SK-N-SH (cell line): ENCODE measurements at regions not wholly inside any gene's neighbourhood (a gene's known extent, or its start where the extent isn't known, plus 50 kb on each side); places are given as distances from the start of the nearest gene placed in this dataset.
"Not testable (repeated sequence)": the region's sequence is repeated elsewhere in the genome, so short reads cannot be mapped to it uniquely, and the experiment has no call there.

Experiments used
- CHD2 ChIP-seq: fragments of 150-350 bp; IDR thresholded peaks from 2 replicates; pipeline ENCODE4 v1.6.1; 2018; ENCODE audit warnings: low read length; ENCODE audit not compliant: partially characterized antibody
- EZH2phosphoT487 ChIP-seq: fragments of 200-600 bp; sonication (generic); IDR thresholded peaks from 2 replicates; pipeline ENCODE4 v1.6.1; 2017; ENCODE audit warnings: low read depth, mixed run types, mild to moderate bottlenecking, antibody characterized with exemption, moderate library complexity, borderline replicate concordance
- GATA2 ChIP-seq: sonication (generic); formaldehyde crosslinking; IDR thresholded peaks from 2 replicates; pipeline ENCODE4 v1.5.0; 2020; ENCODE audit warnings: mild to moderate bottlenecking, missing genetic modification reagents
- JUND ChIP-seq: IDR thresholded peaks from 2 replicates; pipeline ENCODE4 v1.4.0; 2012
- NFIC ChIP-seq: IDR thresholded peaks from 2 replicates; pipeline ENCODE4 v1.4.0; 2012; ENCODE audit warnings: borderline replicate concordance
- POLR2AphosphoS5 ChIP-seq: IDR thresholded peaks from 2 replicates; pipeline ENCODE4 v1.6.1; 2012; ENCODE audit warnings: low read depth, low read length
- RFX5 ChIP-seq: IDR thresholded peaks from 2 replicates; pipeline ENCODE4 v1.6.1; 2012; ENCODE audit warnings: mild to moderate bottlenecking, improper control_type of control experiment, low read length
- SIN3A ChIP-seq: IDR thresholded peaks from 2 replicates; pipeline ENCODE4 v1.6.1; 2012; ENCODE audit warnings: low read depth, mild to moderate bottlenecking, low read length, moderate library complexity, borderline replicate concordance
- TAF1 ChIP-seq: IDR thresholded peaks from 2 replicates; pipeline ENCODE4 v1.6.1; 2012; ENCODE audit warnings: low read depth, mild to moderate bottlenecking, low read length, moderate library complexity, borderline replicate concordance
- TEAD4 ChIP-seq: IDR thresholded peaks from 2 replicates; pipeline ENCODE4 v1.4.0; 2012; ENCODE audit warnings: mild to moderate bottlenecking, borderline replicate concordance; ENCODE audit not compliant: insufficient read depth
- YY1 ChIP-seq: IDR thresholded peaks from 2 replicates; pipeline ENCODE4 v1.4.0; 2012; ENCODE audit warnings: low read depth, mild to moderate bottlenecking
- TF ChIP-seq, protein P1 (sequence below): fragments of 200-600 bp; sonication (generic); IDR thresholded peaks from 2 replicates; pipeline ENCODE4 v1.6.1; 2017; ENCODE audit warnings: antibody characterized with exemption, mild to moderate bottlenecking, moderate library complexity
- TF ChIP-seq, protein P2 (sequence below): fragments of 150-350 bp; IDR thresholded peaks from 2 replicates; pipeline ENCODE4 v1.6.1; 2017; ENCODE audit warnings: antibody characterized with exemption, low read length, low read depth, borderline replicate concordance

DNA sequence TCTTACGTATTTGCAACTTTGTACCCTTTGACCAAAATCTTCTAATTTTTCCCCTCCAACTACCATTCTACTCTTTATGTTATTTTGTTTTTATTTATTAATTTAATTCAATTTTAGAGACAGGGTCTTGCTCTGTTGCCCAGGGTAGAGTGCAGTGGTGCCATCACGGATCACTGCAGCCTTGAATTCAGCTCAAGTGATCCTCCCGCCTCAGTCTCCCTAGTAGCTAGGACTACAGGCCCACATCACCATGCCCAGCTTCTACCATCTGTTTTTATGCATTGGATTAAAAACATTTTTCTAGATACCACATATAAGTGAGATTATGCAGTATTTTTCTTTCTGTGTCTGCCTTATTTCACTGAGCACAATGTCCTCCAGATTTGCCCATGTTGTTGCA is 2912.5 kb downstream of the RPIA start:
- TF ChIP-seq, protein P1, sequence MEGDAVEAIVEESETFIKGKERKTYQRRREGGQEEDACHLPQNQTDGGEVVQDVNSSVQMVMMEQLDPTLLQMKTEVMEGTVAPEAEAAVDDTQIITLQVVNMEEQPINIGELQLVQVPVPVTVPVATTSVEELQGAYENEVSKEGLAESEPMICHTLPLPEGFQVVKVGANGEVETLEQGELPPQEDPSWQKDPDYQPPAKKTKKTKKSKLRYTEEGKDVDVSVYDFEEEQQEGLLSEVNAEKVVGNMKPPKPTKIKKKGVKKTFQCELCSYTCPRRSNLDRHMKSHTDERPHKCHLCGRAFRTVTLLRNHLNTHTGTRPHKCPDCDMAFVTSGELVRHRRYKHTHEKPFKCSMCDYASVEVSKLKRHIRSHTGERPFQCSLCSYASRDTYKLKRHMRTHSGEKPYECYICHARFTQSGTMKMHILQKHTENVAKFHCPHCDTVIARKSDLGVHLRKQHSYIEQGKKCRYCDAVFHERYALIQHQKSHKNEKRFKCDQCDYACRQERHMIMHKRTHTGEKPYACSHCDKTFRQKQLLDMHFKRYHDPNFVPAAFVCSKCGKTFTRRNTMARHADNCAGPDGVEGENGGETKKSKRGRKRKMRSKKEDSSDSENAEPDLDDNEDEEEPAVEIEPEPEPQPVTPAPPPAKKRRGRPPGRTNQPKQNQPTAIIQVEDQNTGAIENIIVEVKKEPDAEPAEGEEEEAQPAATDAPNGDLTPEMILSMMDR = not testable (repeated sequence)
- not testable (repeated sequence) for TF ChIP-seq RFX5, POLR2AphosphoS5, YY1, SIN3A, EZH2phosphoT487, CHD2, TAF1, TEAD4, GATA2, NFIC, JUND
- TF ChIP-seq, protein P2, sequence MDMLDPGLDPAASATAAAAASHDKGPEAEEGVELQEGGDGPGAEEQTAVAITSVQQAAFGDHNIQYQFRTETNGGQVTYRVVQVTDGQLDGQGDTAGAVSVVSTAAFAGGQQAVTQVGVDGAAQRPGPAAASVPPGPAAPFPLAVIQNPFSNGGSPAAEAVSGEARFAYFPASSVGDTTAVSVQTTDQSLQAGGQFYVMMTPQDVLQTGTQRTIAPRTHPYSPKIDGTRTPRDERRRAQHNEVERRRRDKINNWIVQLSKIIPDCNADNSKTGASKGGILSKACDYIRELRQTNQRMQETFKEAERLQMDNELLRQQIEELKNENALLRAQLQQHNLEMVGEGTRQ = not testable (repeated sequence)
